Ascending aorta (tissue), 2 donors: ENCODE measurements at regions not wholly inside any gene's neighbourhood (a gene's known extent, or its start where the extent isn't known, plus 50 kb on each side); places are given as distances from the start of the nearest gene placed in this dataset.

Experiments
- DNase-seq, 2 donors: peaks; one replicate each; pipeline ENCODE4 v3.0.0-alpha.2; 2019; ENCODE audit warnings: low spot score in 2 of 2
- H3K27ac ChIP-seq, 2 donors: fragments of 200-600 bp; sonication (generic); one replicate each; pipeline ENCODE4 v1.5.1; 2016 to 2017; ENCODE audit warnings: mild to moderate bottlenecking in 1 of 2
- H3K27me3 ChIP-seq: fragments of 200-600 bp; sonication (generic); one replicate; pipeline ENCODE4 v1.5.1; 2017
- H3K36me3 ChIP-seq, 2 donors: fragments of 200-600 bp; sonication (generic); one replicate each; pipeline ENCODE4 v1.5.1; 2016
- H3K4me1 ChIP-seq, 2 donors: fragments of 200-600 bp; sonication (generic); one replicate each; pipeline ENCODE4 v1.5.1; 2016 to 2017; ENCODE audit warnings: mild to moderate bottlenecking in 1 of 2
- H3K4me3 ChIP-seq, 2 donors: fragments of 200-600 bp; sonication (generic); one replicate each; pipeline ENCODE4 v1.5.1; 2016 to 2017; ENCODE audit warnings: mild to moderate bottlenecking in 1 of 2
- H3K9me3 ChIP-seq, 2 donors: fragments of 200-600 bp; sonication (generic); one replicate each; pipeline ENCODE4 v1.5.1; 2016
- CTCF ChIP-seq, 3 experiments: fragments of 200-600 bp in 2 of 3; fragments of 450-650 bp in 1 of 3; sonication (generic) in 2 of 3; IDR thresholded peaks; one replicate each; pipeline ENCODE4 v1.5.1; 2016 to 2019; ENCODE audit warnings: antibody characterized with exemption in 3 of 3, mild to moderate bottlenecking in 1 of 3, moderate library complexity in 1 of 3
- intact Hi-C: fragments of 100-400 bp; cut with DNase I; formaldehyde crosslinking; loops from one replicate; pipeline ENCODE4 v1.15.1; 2023

GRCh38 chr21:35361988-35362387 lies 312.9 kb upstream of the RUNX1 start:
- Histone ChIP-seq H3K27me3 (no peaks in the 10 kb centered on the region), H3K4me1 (no peaks in the 10 kb centered on the region), H3K9me3 (no peaks in the 10 kb centered on the region), H3K27ac (no peak overlapping the region), H3K36me3 (no peaks in the 10 kb centered on the region), H3K4me3 (no peak overlapping the region)
- no peak for TF ChIP-seq CTCF (IDR thresholded peaks at IDR 0.05)
- intact Hi-C loops, result no loop called here
- no peak for DNase-seq

- TF ChIP-seq CTCF (IDR thresholded peaks at IDR 0.05), result no peak
- Histone ChIP-seq H3K4me1 (no peaks in the 10 kb centered on the region), H3K27me3 (no peaks in the 10 kb centered on the region), H3K9me3 (no peaks in the 10 kb centered on the region), H3K36me3 (no peaks in the 10 kb centered on the region), H3K27ac (no peak overlapping the region), H3K4me3 (no peak overlapping the region)
- DNase-seq, result no peak
- intact Hi-C loops, result no loop called here
Observed at GRCh38 chr21:35360870-35361570, 311.9 kb upstream of the RUNX1 start.

- no peaks in the 10 kb centered on the region for H3K27me3 ChIP-seq
- no peak overlapping the region for H3K27ac ChIP-seq
- H3K4me3 ChIP-seq, result no peak overlapping the region
- TF ChIP-seq CTCF (IDR thresholded peaks at IDR 0.05), result no peak
- no peaks in the 10 kb centered on the region for H3K36me3 ChIP-seq
- H3K9me3 ChIP-seq, result no peaks in the 10 kb centered on the region
- no peak for DNase-seq
- intact Hi-C loops, result no loop called here
- no peaks in the 10 kb centered on the region for H3K4me1 ChIP-seq
Observed at GRCh38 chr21:35359076-35359475, 310.0 kb upstream of the RUNX1 start.

- TF ChIP-seq CTCF (IDR thresholded peaks at IDR 0.05), result no peak
- no peak for DNase-seq
- H3K9me3 ChIP-seq, result no peaks in the 10 kb centered on the region
- no peak overlapping the region for H3K27ac ChIP-seq
- no peaks in the 10 kb centered on the region for H3K4me1 ChIP-seq
- H3K27me3 ChIP-seq, result no peaks in the 10 kb centered on the region
- no peaks in the 10 kb centered on the region for H3K36me3 ChIP-seq
- intact Hi-C loops, result no loop called here
- H3K4me3 ChIP-seq, result no peak overlapping the region
Observed at GRCh38 chr21:35358008-35358407, 308.9 kb upstream of the RUNX1 start.

GRCh38 chr21:35357041-35357780 lies 308.1 kb upstream of the RUNX1 start:
- no peak for DNase-seq
- Histone ChIP-seq H3K9me3 (no peaks in the 10 kb centered on the region), H3K4me3 (no peak overlapping the region), H3K27me3 (no peaks in the 10 kb centered on the region), H3K4me1 (no peaks in the 10 kb centered on the region), H3K36me3 (no peaks in the 10 kb centered on the region), H3K27ac (no peak overlapping the region)
- intact Hi-C loops, result no loop called here
- no peak for TF ChIP-seq CTCF (IDR thresholded peaks at IDR 0.05)
